ENCODE measurements at regions not wholly inside any gene's neighbourhood (a gene's known extent, or its start where the extent isn't known, plus 50 kb on each side); places are given as distances from the start of the nearest gene placed in this dataset.

- no peak for TF ChIP-seq ZNF462 (CRISPR knock-in tag; IDR thresholded peaks at IDR 0.05)
- no peak for TF ChIP-seq CREB1 (CRISPR knock-in tag; IDR thresholded peaks at IDR 0.05; ENCODE audit: low read depth)
- TF ChIP-seq EZH2phosphoT487 (IDR thresholded peaks at IDR 0.05; ENCODE audit: unreplicated experiment), result no peak
- TF ChIP-seq STAT1 (IDR thresholded peaks at IDR 0.05; ENCODE audit: unreplicated experiment), result no peak
Observed at GRCh38 chr21:16283516-16283915, 553.7 kb downstream of the USP25 start (continued).

- Histone ChIP-seq H4K20me1 (replicated peaks; ENCODE audit: insufficient read depth) (no peaks in the 10 kb centered on the region), H3K27me3 (ENCODE audit: insufficient read depth) (no peaks in the 10 kb centered on the region), H3F3A (replicated peaks; ENCODE audit: low read depth) (no peaks in the 10 kb centered on the region), H3K27ac (ENCODE audit: low read depth) (no peak overlapping the region), H3K4me3 (no peak overlapping the region), H2AFZ (0 out of 2 replicates have a peak overlapping the region, but pooled peaks have one; percentile 9), H3K4me1 (ENCODE audit: insufficient read depth) (peaks cover 23% of the 10 kb centered on the region), H3K36me3 (ENCODE audit: insufficient read depth) (no peaks in the 10 kb centered on the region), H3K4me2 (no peak overlapping the region), H3K79me2 (replicated peaks; ENCODE audit: insufficient read depth) (no peaks in the 10 kb centered on the region), H3K9me2 (ENCODE audit: insufficient read depth) (no peaks in the 10 kb centered on the region)
- Mint-ChIP-seq H3K27ac (no peak overlapping the region), H3K36me3 (ENCODE audit: low read depth) (no peaks in the 10 kb centered on the region), H3K9me3 (no peaks in the 10 kb centered on the region), H3K4me1 (peaks cover 26% of the 10 kb centered on the region; the same call in 2 of the 3 replicates), H3K4me3 (no peak overlapping the region), H3K27me3 (ENCODE audit: insufficient read depth, low read depth, poor library complexity) (no peaks in the 10 kb centered on the region)
- DNase-seq (ENCODE audit: low spot score) (no peak), ATAC-seq (no peak)
- TF ChIP-seq ZNF114 (CRISPR knock-in tag; IDR thresholded peaks at IDR 0.05) (no peak), ZNF331 (CRISPR knock-in tag; IDR thresholded peaks at IDR 0.05; ENCODE audit: low read depth) (no peak), POLR2AphosphoS5 (IDR thresholded peaks at IDR 0.05; ENCODE audit: low read depth) (no peak), CREB1 (CRISPR knock-in tag; IDR thresholded peaks at IDR 0.05; ENCODE audit: low read depth) (no peak), NANOG (IDR thresholded peaks at IDR 0.05; ENCODE audit: borderline replicate concordance) (no peak), ETS1 (IDR thresholded peaks at IDR 0.05) (no peak), REST (IDR thresholded peaks at IDR 0.05; ENCODE audit: unreplicated experiment) (no peak), JUNB (IDR thresholded peaks at IDR 0.05; ENCODE audit: unreplicated experiment) (no peak)
Observed at GRCh38 chr21:16285605-16286126, 555.9 kb downstream of the USP25 start.

All from GM23338 (cell line).